AG08395 (cell line): ENCODE measurements at regions not wholly inside any gene's neighbourhood (a gene's known extent, or its start where the extent isn't known, plus 50 kb on each side); places are given as distances from the start of the nearest gene placed in this dataset.

ENCODE experiments used
- DNase-seq: peaks from one replicate; pipeline ENCODE4 v3.0.0; 2012; ENCODE audit warnings: mixed read lengths, low spot score

DNA sequence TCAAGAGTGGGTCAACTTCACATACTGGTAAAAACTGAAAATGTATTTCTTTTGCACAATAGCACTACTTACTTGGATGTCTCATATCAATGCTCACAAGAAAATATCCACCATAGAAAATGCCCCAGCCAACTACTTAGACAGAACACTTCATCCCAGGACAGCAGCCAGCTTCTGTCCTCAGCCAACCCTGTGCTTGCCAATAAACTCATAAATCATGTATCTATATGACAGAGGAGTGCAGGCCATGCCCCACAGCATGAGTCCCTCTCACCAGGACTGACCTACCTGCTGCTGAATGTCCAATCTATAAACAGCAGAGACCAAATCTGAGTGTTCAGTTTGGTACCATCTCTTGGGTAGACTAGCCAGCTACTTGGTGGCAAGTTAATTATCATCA, 179.3 kb downstream of the OMA1 start:
- DNase-seq: no peak

DNA sequence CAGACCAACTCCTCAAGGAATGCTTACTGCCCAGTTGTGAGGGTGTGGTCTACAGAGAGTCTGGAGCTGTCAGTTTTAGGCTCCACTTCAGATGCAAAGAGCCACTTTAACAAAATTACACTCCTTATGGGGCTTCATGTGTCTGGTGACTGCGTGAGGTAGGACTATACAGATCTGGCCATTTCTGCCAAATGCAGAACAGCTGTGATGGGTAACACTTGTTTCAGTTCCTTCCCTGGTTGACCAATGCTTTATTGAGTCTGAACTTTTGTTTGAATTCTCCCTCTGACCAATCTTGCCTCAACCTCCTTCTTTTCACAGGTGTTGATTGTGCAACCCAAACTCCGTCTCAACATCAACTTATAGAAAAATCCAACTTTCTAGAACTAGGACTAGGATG, 181.2 kb downstream of the OMA1 start:
- DNase-seq: no peak

DNA sequence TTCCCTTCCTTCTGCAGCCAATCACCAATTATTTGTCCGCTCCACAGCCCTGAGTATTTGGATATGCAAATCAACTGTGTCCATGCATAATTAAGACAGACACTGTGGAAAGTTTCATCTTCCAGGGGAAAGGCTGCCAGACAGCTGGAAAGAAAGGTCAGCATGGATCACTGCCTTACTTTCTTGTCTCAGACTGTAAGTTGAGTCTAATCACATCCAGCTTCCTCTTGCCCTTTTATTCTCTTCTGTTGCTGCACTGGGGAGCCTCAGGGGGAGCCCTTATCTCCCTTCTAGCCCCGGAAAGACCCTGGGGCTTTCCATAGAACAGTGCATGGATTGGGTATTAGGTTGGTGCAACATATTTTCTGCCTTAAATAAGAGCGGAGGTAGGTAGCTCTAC, 182.9 kb downstream of the OMA1 start:
- no peak for DNase-seq

DNA sequence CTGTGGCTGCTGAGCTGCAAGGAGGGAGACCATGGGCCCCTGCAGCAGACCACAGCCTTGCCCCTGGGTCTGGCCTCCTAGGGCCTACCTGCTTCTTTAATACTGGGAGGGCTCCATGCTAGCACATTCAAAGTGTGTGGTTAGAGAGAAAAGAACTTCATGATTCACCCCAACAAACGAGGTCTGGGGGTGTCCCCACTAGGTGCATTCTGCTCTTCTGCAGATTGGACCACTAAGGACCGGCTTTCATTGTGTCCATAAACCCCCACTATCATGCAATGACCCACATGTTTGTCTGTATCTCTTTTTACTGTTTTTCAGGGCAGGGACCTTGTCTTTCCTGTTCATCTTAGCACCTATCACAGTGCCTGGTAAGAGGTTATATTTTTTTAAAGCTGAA, 185.4 kb downstream of the OMA1 start:
- no peak for DNase-seq

DNA sequence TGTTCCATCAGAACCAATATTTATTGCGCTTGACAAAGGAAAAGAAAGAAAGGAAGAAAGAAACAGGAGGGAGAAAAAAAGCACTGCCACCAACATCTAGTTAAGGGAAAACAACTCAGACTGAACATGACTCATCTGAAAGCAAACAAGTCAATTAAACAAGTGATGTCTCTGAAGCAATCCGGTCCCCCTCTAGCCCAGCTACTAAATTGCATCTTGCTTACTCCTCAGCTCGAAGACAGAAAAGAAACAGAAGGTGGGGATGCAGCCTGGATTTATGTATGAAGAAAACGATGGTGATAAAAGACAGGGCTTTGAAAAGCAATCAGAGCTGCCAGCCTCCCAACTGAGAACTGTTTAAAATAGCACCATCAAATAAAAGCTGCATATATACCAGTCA, 188.2 kb downstream of the OMA1 start:
- DNase-seq: peak; percentile 57

DNA sequence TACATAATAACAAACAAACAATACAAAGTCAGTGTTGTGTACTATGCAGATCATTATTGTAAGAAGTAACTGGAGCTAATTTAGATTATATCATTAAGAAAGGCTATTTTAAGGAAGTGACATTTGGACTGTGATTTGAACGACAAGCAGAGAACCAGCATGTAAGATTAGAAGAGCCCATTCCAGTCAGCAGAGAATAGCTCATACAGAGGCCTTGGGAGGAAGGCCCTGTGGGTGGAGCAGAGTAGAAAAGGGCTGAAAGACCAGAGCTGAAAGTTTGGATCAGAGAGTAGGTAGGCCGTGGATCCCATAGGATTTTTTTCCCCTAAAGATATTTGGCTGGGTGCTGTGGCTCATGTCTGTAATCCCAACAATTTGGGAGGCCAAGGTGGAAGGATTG, 190.1 kb downstream of the OMA1 start:
- DNase-seq: no peak

DNA sequence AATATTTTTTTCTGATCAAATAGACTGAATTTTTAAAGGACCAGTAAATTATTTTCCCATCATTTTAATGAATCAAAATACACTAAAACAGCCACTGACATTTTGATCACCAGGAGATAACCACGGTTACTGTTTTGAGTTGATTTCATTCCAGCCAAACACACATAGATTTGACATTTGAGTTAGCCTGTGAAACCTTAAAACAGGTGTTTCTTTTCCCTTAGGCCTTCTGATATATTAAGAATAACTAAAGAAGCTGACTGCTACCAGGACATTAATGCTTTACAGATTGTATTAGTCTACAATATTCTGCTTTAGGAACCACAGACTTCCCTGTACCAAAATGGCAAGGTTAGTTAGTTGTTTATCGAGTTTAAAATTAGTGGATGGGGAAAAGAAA, 193.4 kb downstream of the OMA1 start:
- no peak for DNase-seq

DNA sequence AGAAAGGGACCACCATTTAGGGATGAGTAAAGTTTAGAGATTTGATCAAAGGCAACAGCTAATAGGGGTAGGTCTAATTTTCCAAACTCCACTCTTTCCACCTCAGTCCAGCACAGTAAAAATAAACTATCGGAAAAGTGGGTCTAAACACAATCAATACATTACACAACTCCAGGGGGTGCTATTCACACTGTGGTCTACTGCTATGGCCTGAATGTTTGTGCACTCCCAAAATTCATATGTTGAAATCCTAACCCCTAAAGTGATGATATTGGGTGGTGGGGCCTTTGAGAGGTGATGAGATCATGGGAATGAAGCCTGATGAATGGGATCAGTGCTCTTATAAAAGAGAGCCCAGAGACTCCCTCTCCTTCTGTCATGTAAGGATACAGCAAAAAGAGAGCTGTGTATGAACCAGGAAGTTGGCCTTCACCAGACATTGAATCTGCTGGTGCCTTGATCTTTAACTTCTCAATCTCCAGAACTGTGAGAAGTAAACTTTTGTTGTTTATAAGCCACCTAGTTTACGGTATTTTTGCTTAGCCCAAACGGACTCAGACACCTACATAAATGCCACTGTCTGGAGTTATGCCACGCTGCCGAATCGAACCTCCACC, 193.9 kb downstream of the OMA1 start:
- no peak for DNase-seq

DNA sequence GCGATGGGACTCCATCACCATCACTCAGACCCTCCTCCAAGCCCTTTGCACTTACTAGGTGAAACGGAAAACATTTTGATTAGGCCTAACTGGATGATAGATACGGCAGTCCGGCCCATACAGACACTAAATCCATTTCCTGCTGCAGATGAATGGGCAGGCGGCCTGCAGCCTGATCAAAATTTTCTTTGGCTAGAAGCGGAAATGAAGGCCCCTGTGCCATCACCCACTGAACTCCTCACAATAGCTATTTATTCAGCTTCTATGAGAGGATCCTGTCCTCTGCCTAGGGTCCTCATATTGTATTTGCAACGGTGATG, 200.5 kb downstream of the OMA1 start:
- no peak for DNase-seq

DNA sequence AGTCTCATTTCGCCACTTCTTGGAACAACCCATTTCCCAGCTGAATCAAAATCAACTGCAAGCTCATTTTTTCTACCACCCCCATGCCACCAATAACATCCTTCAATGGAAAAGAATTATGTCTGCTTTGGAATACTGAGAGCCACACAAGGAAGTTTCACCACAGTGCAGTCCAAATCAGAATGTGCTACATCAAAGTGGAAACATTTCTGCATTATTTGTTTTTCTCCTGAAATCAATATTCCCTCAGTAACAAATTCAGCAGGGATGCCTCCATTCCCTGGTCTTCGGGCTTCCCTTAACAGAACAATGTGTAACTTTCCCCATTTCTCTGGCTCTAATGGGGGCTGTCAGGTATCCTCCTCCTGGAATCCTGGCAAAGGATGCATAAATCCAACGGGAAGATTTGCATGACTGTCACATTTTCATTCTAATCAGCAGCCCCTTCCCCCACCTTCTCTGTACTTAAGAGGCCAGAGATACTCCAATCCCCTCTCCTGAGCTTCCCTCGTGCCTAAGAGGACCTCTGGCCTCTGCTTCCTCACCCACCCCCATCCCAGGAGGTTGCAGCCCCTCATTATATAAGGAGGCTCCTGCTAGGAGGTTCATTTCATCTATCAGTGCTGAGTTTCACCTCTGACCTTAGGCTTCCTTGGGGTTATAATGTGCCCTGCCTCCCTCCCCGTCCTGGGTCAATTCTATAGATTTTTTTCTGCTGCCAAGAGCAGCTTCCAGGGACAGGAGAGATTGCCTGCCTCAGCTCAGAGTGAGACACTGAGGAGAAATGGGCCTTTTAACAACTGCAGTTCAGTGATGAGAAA, 201.1 kb downstream of the OMA1 start:
- no peak for DNase-seq

DNA sequence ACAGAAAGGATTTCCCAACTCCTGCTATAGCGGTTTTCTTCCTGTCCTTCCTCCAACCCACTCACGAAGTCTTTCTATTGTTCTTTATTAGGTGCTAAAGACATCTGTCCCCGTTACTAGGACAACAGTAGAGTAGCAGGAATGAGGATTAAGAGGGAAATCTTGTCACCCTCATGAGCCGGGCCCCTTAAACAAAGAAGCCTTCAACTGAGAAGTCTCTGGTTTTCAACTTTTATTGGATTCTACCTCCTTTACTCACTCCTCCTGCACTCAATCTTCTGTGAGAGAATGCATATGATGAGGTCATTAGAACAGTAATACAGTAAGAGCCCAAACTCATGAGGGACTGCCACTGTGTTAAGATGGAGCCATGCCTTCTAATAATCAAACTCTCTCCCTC, 206.3 kb downstream of the OMA1 start:
- no peak for DNase-seq

DNA sequence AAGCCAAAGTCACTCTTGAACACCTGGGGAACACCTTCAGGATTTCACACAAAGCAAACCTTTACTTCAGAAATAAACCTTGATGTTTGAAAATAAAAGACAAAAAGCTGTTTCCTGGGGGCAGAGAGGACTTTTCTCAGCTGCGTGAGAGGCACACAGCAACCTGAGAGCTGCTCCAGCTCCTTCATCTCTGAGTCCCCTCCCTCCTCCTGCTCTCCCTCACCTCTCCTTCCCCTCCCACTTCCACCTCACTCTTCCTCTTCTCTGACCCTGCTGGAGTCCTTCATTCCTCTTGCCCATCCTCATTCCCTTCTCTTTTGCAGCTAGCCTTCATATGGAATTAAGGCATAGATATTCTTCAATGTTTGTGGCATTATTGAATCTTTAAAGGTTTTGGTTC, 208.4 kb downstream of the OMA1 start:
- no peak for DNase-seq

DNA sequence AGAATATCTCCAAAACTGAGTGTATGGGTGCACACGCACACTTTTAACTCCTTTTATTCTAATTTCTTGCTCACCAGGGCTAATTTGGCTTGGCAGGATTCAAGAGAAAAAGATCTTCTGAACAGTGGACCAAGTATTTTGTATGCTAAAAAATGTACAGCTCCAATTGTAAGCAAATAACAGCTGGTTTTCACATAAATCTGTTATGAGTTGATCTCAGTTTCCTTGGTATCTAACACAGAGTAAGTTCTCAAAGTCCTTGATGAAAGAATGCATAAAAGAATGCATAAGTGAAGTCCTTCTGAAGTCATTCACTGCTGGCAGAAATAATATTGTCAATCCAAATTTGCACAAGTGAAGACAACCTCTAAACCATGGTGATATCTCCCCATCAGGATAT, 213.0 kb downstream of the OMA1 start:
- no peak for DNase-seq

DNA sequence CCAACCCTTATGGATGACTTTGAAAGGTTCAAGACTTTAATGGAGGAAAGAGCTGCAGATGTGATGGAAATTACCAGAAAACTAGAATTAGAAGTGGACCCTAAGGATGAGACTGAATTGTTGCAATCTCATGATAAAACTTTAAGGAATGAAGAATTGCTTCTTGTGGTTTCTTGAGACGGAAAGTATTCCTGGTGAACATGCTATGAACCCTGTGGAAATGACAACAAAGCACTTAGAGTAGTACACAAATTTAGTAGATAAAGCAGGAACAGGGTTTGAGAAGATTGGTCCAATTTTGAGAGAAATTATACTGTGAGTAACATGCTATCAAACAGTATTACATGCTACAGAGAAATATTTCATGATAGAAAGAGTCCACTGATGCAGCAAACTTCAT, 215.4 kb downstream of the OMA1 start:
- peak; percentile 80 for DNase-seq

DNA sequence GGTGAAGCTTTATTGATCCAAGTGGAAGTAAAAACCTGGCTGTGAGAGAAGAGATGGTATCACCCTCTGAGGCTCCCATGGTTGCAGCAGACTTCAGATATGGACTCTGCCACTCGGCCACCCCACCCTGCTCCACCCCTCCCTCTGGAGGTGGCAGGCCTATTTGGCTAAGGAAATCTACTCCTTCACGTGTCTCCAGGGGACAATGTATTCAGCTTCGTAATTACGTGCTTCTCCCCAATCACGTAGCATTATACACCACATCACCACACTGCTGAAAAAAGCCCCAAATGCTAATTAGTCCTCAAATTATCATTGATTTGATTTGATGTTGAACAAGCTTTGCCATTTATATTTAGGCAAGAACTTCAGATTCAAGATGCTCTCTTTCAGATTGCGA, 220.7 kb downstream of the OMA1 start:
- DNase-seq: no peak

DNA sequence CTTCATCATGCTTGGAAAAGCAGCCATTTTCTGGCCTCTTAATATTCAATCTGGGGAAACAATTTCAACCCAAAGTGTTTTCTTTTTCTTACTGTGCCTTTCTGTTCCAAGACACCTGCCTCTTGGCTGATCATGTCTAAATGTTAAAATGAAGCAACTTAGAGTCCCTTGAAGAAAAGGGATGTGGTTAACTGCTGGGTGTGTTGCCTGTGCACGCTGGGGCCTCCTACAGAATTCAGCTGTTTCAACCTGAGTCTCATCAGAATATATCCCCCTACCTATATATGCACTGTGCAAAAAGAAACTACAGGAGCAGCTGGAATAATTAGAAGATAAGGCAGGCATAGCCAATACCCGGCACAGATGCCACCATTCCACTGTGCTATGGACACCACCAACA, 222.0 kb downstream of the OMA1 start:
- DNase-seq: no peak

DNA sequence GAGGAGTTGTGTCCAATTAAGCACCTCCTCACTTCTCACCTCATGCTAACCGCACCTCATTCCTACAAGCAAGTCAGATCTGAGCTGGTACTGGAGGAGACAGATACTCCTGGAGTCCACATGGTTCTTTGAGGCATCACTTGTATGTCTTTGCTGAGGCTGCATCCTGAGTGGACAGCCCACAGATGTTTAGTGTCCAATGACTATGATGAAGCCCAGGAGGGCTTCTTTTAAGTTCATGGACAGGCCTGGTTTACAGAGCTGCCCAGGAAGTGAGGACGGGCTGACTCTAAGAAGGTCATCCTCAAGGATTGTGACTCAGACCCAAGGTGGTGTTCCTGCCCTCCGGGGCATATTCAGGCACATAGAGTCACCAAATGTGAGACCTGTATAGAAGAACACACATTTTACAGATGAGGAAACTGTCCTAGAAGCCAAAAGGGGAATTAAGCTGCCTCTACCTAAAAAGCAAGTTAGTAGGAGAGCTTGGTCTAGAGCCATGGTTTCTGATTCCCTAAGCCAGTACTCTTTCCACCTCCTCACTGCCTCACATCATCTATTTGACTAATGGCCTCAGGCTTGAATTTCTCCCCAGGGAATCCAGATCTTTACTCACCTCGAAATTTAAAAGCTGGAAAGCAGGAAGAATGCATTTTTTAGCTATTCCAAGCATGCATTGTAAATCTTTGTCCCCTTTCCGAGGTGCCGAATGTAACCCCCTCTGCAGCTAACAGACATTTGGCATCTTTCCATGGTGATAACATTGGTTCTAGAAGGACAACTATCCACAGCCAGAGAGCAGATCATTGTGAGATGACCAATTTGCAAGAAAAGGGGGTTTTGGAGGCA, 228.1 kb downstream of the OMA1 start:
- peak; percentile 29 for DNase-seq

DNA sequence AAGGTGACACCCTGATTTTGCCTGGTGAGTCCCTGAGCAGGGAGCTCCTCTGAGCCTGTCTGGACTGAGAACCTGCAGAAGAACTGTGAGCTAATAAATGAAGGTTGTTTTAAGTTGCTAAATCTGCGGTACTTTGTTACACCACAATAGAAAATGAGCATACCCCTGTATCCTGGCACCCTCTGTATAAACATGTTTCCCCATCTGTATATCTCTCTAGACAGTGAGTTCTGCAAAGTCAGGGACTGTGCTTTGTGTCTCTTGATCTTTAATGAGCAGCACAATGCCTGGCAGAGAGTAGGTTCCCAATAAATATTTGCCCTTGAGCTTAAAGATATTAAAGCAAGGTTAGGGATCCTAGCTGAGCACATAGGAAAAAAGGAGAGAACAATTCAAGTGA, 228.8 kb downstream of the OMA1 start:
- no peak for DNase-seq

DNA sequence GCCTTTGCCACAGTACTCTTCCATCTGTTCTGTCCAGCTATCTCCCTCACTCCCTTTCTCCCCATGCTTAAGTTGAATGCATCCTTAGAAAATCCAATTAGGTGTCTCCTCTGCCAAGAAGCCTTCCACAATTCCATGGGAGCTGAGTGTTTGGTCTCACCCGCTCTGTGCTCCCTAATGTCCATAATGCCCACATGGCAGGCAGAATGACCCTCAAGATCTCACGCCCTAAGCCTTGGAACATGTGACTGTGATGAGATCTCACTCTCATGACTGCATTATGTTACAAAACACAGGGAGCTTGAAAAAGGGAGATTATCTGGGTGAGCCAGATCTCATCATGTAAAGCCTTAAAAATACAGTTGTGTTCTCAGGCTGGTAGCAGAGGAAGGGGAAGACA, 229.4 kb downstream of the OMA1 start:
- DNase-seq: no peak

DNA sequence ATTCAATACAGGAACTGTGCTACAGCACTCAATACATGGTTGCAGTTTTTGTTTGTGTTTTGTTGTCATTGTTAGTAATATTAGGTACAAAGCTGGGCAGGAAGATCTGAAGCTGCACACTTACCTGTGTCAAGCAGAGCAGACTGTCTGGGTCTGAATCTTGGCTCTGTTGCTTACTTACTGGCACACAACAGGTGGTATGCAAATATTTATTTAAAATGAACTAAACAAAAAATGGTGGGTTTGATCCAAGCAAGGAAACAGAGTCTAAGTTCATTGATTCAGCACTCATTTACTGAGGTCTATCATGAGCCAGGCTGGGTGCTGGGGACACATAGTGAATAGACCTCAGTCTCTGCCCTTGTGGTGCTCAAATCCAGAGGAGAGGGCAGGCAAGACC, 230.4 kb downstream of the OMA1 start:
- DNase-seq: no peak

DNA sequence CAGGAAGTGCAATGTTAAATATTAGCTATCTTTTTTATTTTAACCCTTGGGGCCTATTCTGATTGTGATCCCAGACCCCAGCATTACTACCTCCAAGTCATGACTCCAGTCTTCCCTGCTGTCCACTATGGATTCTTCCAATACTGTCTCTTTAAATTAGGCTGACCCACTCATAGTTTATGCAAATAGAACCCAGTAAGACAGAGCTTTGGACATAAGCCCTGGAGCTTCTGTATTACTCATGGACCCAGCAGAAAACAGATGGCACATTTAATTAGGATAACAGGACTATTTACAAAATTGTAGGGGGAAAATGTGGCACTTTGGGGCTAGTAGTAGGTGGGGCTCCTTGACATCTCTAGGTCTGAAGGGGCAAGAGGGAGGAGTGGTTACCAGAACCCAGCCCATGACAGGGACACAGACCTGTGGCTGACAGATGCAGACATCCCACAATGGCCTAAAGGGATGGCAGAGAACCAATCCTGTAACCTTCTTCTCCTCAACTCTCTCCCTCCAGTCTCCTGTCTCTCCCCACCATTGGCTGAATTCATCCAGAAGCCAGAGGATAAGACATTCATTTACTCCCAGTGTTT, 233.5 kb downstream of the OMA1 start:
- DNase-seq: no peak

DNA sequence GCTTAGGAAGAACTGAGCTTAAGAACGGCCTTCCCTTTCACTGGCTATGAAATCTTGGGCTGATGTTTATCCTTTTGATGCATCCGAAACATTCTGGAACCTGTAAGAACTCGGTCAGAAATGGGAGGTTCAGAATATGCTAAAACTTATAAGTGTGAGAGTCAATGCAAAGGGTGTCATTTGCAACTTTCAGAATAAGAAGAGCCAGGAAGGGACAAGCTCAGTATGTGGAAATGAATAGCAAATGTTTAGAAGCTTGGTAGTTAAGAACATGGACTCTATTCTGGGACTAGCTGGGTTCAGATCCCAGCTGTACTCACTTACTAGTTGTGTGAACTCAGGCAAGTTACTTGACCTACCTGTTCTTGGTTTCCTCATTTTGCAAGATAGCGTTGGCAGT, 234.1 kb downstream of the OMA1 start:
- no peak for DNase-seq

DNA sequence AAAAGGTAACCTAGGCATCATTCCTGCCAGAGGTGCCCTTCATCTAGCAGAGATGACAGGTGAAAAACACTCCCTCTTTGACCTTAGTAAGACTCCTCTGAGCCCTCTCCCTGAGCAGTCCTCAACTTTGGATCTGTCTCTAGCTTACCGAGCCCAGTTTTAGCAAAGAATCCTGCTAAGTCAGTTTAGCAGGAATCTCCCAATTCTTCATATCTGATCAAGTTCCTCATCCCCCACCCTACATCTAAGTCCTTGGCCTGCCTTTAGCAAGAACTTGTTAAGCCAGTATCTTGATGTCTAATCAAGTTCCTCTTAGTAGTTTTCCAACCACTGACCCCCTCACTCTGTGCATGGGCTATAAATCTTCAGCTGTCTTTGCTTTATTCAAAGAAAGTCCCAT, 235.6 kb downstream of the OMA1 start:
- DNase-seq: no peak
